CD8-positive, alpha-beta memory T cell (primary cell): ENCODE measurements at regions not wholly inside any gene's neighbourhood (a gene's known extent, or its start where the extent isn't known, plus 50 kb on each side); places are given as distances from the start of the nearest gene placed in this dataset.

ENCODE experiments used
- CTCF ChIA-PET: fragments of 350-600 bp; sonication (Branson Sonifier 250); formaldehyde crosslinking; loops from one replicate; lab custom pipeline; 2021; ENCODE audit warnings: antibody characterized with exemption; lab: Charles Lee
- POLR2A ChIA-PET: fragments of 350-600 bp; sonication (Branson Sonifier 250); formaldehyde crosslinking; loops from one replicate; lab custom pipeline; 2021; ENCODE audit warnings: antibody characterized with exemption; lab: Charles Lee
- DNase-seq, 5 donors: peaks; one replicate each; pipeline versions ENCODE4 v3.0.0 to v3.0.0-alpha.2; 2020 to 2022; ENCODE audit warnings: mixed read lengths in 1 of 5
- H3K27ac ChIP-seq: one replicate; pipeline ENCODE4 v1.7.0; 2013; ENCODE audit warnings: low read depth, mild to moderate bottlenecking, low read length, moderate library complexity
- H3K27me3 ChIP-seq: 2 replicates; pipeline ENCODE4 v1.7.0; 2013; ENCODE audit warnings: low read length, mild to moderate bottlenecking; ENCODE audit not compliant: insufficient read depth, poor library complexity, severe bottlenecking
- H3K36me3 ChIP-seq: 2 replicates; pipeline ENCODE4 v1.7.0; 2013; ENCODE audit warnings: mild to moderate bottlenecking, low read length, moderate library complexity; ENCODE audit not compliant: insufficient read depth
- H3K4me1 ChIP-seq: 2 replicates; pipeline ENCODE4 v1.7.0; 2013; ENCODE audit warnings: mild to moderate bottlenecking, low read length, moderate library complexity; ENCODE audit not compliant: insufficient read depth
- H3K4me3 ChIP-seq: 2 replicates; pipeline ENCODE4 v1.7.0; 2013; ENCODE audit warnings: mild to moderate bottlenecking, low read length
- H3K9me3 ChIP-seq: 2 replicates; pipeline ENCODE4 v1.7.0; 2013; ENCODE audit warnings: mild to moderate bottlenecking, low read length
- H3K27ac Mint-ChIP-seq, 8 donors: one replicate each; pipeline ENCODE4 v1.8.0; 2020 to 2021; ENCODE audit warnings: mixed read lengths in 8 of 8, mild to moderate bottlenecking in 6 of 8, inconsistent platforms in 3 of 8, moderate library complexity in 3 of 8
- H3K27me3 Mint-ChIP-seq, 2 donors: one replicate each; pipeline ENCODE4 v1.8.0; 2020 to 2021; ENCODE audit warnings: mixed read lengths in 2 of 2, mild to moderate bottlenecking in 1 of 2, moderate library complexity in 1 of 2
- H3K36me3 Mint-ChIP-seq, 3 donors: one replicate each; pipeline ENCODE4 v1.8.0; 2020 to 2021; ENCODE audit warnings: mixed read lengths in 3 of 3, inconsistent platforms in 1 of 3, mild to moderate bottlenecking in 1 of 3
- H3K4me1 Mint-ChIP-seq, 3 donors: one replicate each; pipeline ENCODE4 v1.8.0; 2020 to 2021; ENCODE audit warnings: mixed read lengths in 3 of 3, inconsistent platforms in 1 of 3, mild to moderate bottlenecking in 1 of 3
- H3K4me3 Mint-ChIP-seq, 7 donors: one replicate each; pipeline ENCODE4 v1.8.0; 2020 to 2021; ENCODE audit warnings: mixed read lengths in 7 of 7, mild to moderate bottlenecking in 6 of 7, moderate library complexity in 4 of 7, inconsistent platforms in 2 of 7
- H3K9me3 Mint-ChIP-seq, 5 donors: one replicate each; pipeline ENCODE4 v1.8.0; 2020 to 2022; ENCODE audit warnings: mixed read lengths in 5 of 5, mild to moderate bottlenecking in 3 of 5, moderate library complexity in 2 of 5, inconsistent platforms in 1 of 5

DNA sequence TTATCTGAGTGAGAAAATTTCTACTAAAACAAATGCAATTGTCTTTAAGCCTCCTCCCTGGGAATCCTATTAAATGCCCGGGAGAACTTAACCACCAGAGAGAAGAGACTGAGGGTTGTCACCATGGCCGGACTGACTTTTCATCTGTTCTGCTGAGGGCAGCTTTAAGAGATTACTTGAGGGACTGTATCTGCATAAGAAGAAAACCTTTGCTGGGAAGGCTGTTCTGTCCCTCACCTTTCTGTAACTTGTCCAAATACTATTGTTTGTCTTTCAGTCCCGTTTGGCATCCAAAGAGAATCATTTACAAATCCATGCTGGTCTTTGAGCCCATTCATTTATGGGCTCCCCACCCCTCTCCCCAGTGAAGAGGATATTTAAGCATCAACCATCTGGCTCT lies 306.3 kb upstream of the FLRT2 start:
- DNase-seq, result no peak
- Histone ChIP-seq H3K27ac (no peak overlapping the region), H3K4me1 (no peaks in the 10 kb centered on the region), H3K36me3 (no peaks in the 10 kb centered on the region), H3K27me3 (no peaks in the 10 kb centered on the region), H3K9me3 (no peaks in the 10 kb centered on the region), H3K4me3 (no peak overlapping the region)
- H3K4me3 Mint-ChIP-seq, result no peak overlapping the region
- H3K36me3 Mint-ChIP-seq, result no peaks in the 10 kb centered on the region
- ChIA-PET POLR2A (no interaction called here), CTCF (no interaction called here)
- H3K9me3 Mint-ChIP-seq, result peaks cover 7 to 24% (median 16%) of the 10 kb centered on the region in 5 donors
- H3K27ac Mint-ChIP-seq, result no peak overlapping the region
- no peaks in the 10 kb centered on the region for H3K4me1 Mint-ChIP-seq
- H3K27me3 Mint-ChIP-seq, result no peaks in the 10 kb centered on the region

- Mint-ChIP-seq H3K4me3 (no peak overlapping the region), H3K27me3 (no peaks in the 10 kb centered on the region), H3K27ac (no peak overlapping the region), H3K9me3 (peaks cover 7 to 24% (median 18%) of the 10 kb centered on the region in 5 donors), H3K4me1 (no peaks in the 10 kb centered on the region), H3K36me3 (no peaks in the 10 kb centered on the region)
- no peak overlapping the region for H3K4me3 ChIP-seq
- no peaks in the 10 kb centered on the region for H3K4me1 ChIP-seq
- no peaks in the 10 kb centered on the region for H3K27me3 ChIP-seq
- H3K27ac ChIP-seq, result no peak overlapping the region
- no peaks in the 10 kb centered on the region for H3K9me3 ChIP-seq
- ChIA-PET POLR2A (no interaction called here), CTCF (no interaction called here)
- no peak for DNase-seq
- H3K36me3 ChIP-seq, result no peaks in the 10 kb centered on the region
These were observed 305.7 kb upstream of the FLRT2 start for GRCh38 chr14:85224241-85224640.

DNA sequence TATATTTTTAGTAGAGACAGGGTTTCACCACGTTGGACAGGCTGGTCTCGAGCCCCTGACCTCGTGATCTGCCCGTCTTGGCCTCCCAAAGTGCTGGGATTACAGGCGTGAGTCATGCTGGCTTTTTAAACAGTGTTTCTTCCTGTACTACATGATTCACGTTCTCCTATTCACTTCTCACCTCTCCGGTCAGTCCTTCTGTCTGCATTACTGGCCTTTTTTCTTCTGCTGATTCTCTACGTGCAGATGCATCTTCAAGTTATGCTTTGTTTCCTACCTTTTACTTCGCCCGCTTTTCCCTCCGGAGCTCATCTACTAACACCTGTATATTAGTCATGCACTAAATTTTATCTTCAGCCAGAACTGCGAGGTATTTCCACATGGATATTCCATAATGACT lies 296.2 kb upstream of the FLRT2 start:
- no peak overlapping the region for H3K27ac Mint-ChIP-seq
- no peaks in the 10 kb centered on the region for H3K27me3 Mint-ChIP-seq
- no peaks in the 10 kb centered on the region for H3K27me3 ChIP-seq
- ChIA-PET CTCF (no interaction called here), POLR2A (no interaction called here)
- H3K4me3 Mint-ChIP-seq, result no peak overlapping the region
- no peak overlapping the region for H3K4me3 ChIP-seq
- no peaks in the 10 kb centered on the region for H3K36me3 ChIP-seq
- no peaks in the 10 kb centered on the region for H3K9me3 ChIP-seq
- H3K27ac ChIP-seq, result no peak overlapping the region
- no peaks in the 10 kb centered on the region for H3K36me3 Mint-ChIP-seq
- no peaks in the 10 kb centered on the region for H3K4me1 Mint-ChIP-seq
- peaks cover 7 to 21% (median 14%) of the 10 kb centered on the region in 5 donors for H3K9me3 Mint-ChIP-seq
- no peak for DNase-seq
- H3K4me1 ChIP-seq, result no peaks in the 10 kb centered on the region

DNA sequence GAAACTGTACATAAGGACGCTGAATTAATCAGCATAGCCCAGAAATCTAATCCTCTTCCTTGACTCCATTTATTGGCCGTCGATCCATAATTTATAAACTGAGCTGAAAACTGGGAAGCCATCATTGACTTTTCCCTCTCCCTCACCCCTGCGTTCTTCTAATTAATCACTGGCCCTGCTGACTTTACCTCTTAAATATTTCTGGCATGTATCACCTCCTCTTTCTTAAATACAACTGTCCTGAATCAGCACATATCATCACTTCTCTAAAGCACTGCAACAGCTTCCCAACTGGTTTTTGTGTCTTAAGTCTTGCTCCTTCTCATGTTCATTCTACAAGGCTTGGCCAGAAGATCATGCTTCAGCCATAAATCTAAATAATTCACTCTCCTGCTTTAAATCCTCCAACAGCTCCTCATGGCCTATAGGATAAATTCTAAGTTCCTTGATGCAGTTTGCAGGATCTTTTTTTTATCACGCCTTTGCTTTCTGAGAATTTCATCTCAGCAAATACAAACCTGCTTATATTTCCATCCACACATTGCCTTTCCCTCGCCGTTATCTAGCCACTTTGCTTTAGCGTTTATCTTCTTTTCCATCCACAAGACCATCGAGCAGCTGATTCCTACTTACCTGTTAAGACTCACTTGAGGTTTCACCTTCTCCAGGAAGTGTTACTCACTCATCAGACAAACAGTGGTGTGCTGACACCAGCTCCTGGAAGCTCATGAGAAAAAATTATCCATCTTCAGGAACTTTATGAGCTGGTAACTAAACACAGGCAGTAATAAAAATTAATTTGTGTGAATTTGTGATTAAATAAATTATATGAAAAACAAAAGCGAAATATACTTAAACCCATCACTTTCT lies 295.6 kb upstream of the FLRT2 start:
- H3K27ac Mint-ChIP-seq, result no peak overlapping the region
- H3K9me3 Mint-ChIP-seq, result peaks cover 7 to 15% (median 13%) of the 10 kb centered on the region in 5 donors
- ChIA-PET CTCF (no interaction called here), POLR2A (no interaction called here)
- H3K27me3 Mint-ChIP-seq, result no peaks in the 10 kb centered on the region
- Histone ChIP-seq H3K36me3 (no peaks in the 10 kb centered on the region), H3K9me3 (no peaks in the 10 kb centered on the region), H3K27me3 (no peaks in the 10 kb centered on the region), H3K4me1 (no peaks in the 10 kb centered on the region), H3K27ac (no peak overlapping the region), H3K4me3 (no peak overlapping the region)
- no peaks in the 10 kb centered on the region for H3K4me1 Mint-ChIP-seq
- DNase-seq, result no peak
- H3K4me3 Mint-ChIP-seq, result no peak overlapping the region
- no peaks in the 10 kb centered on the region for H3K36me3 Mint-ChIP-seq

DNA sequence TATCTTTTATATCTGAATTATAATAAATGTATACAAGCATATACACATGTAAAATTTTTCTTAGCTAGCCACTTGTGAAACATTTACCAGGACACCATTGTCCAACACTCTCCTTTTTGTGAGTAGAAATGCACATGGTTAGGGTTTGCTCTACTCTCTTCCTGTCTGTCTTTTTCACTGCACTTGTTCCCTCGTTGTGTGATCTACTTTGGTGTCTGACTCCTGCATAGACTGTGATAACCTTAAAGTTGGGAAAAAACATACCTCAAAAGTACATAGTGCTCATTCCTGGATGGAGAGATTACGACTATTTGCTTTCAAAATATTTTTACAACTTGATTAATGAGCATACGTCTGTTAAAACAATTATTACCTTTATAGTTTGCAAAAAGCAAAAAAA lies 294.1 kb upstream of the FLRT2 start:
- ChIA-PET CTCF (no interaction called here), POLR2A (no interaction called here)
- no peaks in the 10 kb centered on the region for H3K4me1 ChIP-seq
- no peak overlapping the region for H3K27ac Mint-ChIP-seq
- H3K4me1 Mint-ChIP-seq, result no peaks in the 10 kb centered on the region
- H3K36me3 Mint-ChIP-seq, result no peaks in the 10 kb centered on the region
- H3K27me3 ChIP-seq, result no peaks in the 10 kb centered on the region
- H3K27ac ChIP-seq, result no peak overlapping the region
- H3K4me3 ChIP-seq, result no peak overlapping the region
- H3K9me3 Mint-ChIP-seq, result peaks cover 3 to 13% (median 7%) of the 10 kb centered on the region in 5 donors
- H3K36me3 ChIP-seq, result no peaks in the 10 kb centered on the region
- H3K27me3 Mint-ChIP-seq, result no peaks in the 10 kb centered on the region
- no peak overlapping the region for H3K4me3 Mint-ChIP-seq
- H3K9me3 ChIP-seq, result no peaks in the 10 kb centered on the region
- no peak for DNase-seq

GRCh38 chr14:85236296-85236695 lies 293.6 kb upstream of the FLRT2 start:
- H3K4me3 ChIP-seq, result no peak overlapping the region
- no peaks in the 10 kb centered on the region for H3K9me3 ChIP-seq
- no peak overlapping the region for H3K4me3 Mint-ChIP-seq
- H3K27ac Mint-ChIP-seq, result no peak overlapping the region
- H3K27me3 Mint-ChIP-seq, result no peaks in the 10 kb centered on the region
- H3K27me3 ChIP-seq, result no peaks in the 10 kb centered on the region
- ChIA-PET POLR2A (no interaction called here), CTCF (no interaction called here)
- no peaks in the 10 kb centered on the region for H3K4me1 ChIP-seq
- peaks cover 2 to 13% (median 5%) of the 10 kb centered on the region in 5 donors for H3K9me3 Mint-ChIP-seq
- H3K36me3 ChIP-seq, result no peaks in the 10 kb centered on the region
- no peaks in the 10 kb centered on the region for H3K36me3 Mint-ChIP-seq
- H3K4me1 Mint-ChIP-seq, result no peaks in the 10 kb centered on the region
- no peak for DNase-seq
- no peak overlapping the region for H3K27ac ChIP-seq

GRCh38 chr14:85239791-85240190 lies 290.2 kb upstream of the FLRT2 start:
- H3K27ac Mint-ChIP-seq, result no peak overlapping the region
- H3K9me3 ChIP-seq, result no peaks in the 10 kb centered on the region
- CTCF ChIA-PET, result no interaction called here
- H3K4me1 ChIP-seq, result no peaks in the 10 kb centered on the region
- no peak overlapping the region for H3K4me3 ChIP-seq
- POLR2A ChIA-PET, result no interaction called here
- H3K27me3 Mint-ChIP-seq, result no peaks in the 10 kb centered on the region
- no peaks in the 10 kb centered on the region for H3K4me1 Mint-ChIP-seq
- no peak for DNase-seq
- no peaks in the 10 kb centered on the region for H3K36me3 Mint-ChIP-seq
- H3K27me3 ChIP-seq, result no peaks in the 10 kb centered on the region
- H3K9me3 Mint-ChIP-seq, result peaks cover 0 to 13% (median 2%) of the 10 kb centered on the region in 5 donors
- H3K4me3 Mint-ChIP-seq, result no peak overlapping the region
- H3K27ac ChIP-seq, result no peak overlapping the region
- H3K36me3 ChIP-seq, result no peaks in the 10 kb centered on the region

DNA sequence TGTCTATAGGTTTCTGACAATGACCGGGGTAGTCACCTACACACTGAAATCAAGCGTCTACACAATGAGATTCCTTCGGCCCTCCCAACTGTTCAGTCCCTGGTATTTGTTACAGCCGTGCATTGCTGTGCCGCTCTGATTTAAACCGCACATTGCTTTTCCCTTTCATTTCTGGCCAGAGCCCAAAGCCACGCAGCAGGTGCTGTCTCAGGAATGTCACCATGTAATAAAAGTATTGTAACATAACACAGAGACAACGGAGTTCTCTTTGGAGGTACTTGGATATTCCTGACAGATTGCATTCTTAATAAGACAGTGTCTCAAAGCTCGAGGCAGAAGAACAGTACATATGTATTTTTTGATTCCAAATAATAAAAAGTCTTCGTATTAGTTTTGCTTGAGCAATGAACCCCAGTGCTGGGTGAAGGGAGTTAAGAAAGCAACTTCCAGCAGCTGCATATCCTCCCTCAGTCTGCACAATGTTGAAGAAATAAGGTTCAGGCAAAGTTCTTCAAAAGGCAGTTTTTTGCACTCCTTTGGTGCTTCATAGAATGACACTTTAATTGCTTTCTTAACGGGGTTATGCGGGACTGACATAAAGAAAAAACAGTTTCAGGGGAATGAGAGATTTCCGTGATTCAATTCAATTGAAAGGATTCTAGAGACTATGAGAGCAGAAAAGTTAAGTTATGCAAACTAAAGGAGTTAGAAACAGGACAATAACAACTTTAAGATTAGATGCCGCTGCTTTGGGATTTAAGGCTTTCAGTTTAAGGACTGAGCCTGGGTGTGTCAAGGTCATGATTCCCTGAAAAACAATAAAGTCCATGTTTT lies 288.7 kb upstream of the FLRT2 start:
- DNase-seq, result no peak
- H3K36me3 ChIP-seq, result no peaks in the 10 kb centered on the region
- H3K27ac ChIP-seq, result no peak overlapping the region
- no peaks in the 10 kb centered on the region for H3K9me3 ChIP-seq
- H3K4me1 ChIP-seq, result no peaks in the 10 kb centered on the region
- H3K4me3 ChIP-seq, result no peak overlapping the region
- ChIA-PET CTCF (no interaction called here), POLR2A (no interaction called here)
- H3K27me3 ChIP-seq, result no peaks in the 10 kb centered on the region
- H3K4me1 Mint-ChIP-seq, result no peaks in the 10 kb centered on the region
- no peak overlapping the region for H3K27ac Mint-ChIP-seq
- H3K36me3 Mint-ChIP-seq, result no peaks in the 10 kb centered on the region
- no peaks in the 10 kb centered on the region for H3K27me3 Mint-ChIP-seq
- no peak overlapping the region for H3K4me3 Mint-ChIP-seq
- peaks cover 0 to 10% (median 2%) of the 10 kb centered on the region in 5 donors for H3K9me3 Mint-ChIP-seq
